AG04449 (cell line): ENCODE measurements at regions not wholly inside any gene's neighbourhood (a gene's known extent, or its start where the extent isn't known, plus 50 kb on each side); places are given as distances from the start of the nearest gene placed in this dataset.

Source experiments
- CTCF ChIA-PET: fragments of 350-600 bp; formaldehyde crosslinking; extraction: SDS; loops from one replicate; lab custom pipeline; 2021; ENCODE audit warnings: antibody characterized with exemption; lab: Yijun Ruan, JAX
- POLR2A ChIA-PET: fragments of 400-600, 350-600 bp; formaldehyde crosslinking; extraction: SDS; loops from one replicate; lab custom pipeline; 2020; ENCODE audit warnings: antibody characterized with exemption, inconsistent platforms; lab: Yijun Ruan, JAX
- DNase-seq: peaks from one replicate; pipeline ENCODE4 v3.0.0-alpha.2; 2010; ENCODE audit warnings: low read depth, low spot score
- H3K4me3 ChIP-seq: 2 replicates; pipeline ENCODE4 v1.5.1; 2011; ENCODE audit warnings: low read depth, mild to moderate bottlenecking, control low read depth, low read length
- CTCF ChIP-seq: IDR thresholded peaks from one replicate; pipeline ENCODE4 v1.5.1; 2011; ENCODE audit warnings: mild to moderate bottlenecking, moderate library complexity, low read length, control low read depth, inconsistent platforms; ENCODE audit not compliant: insufficient read depth; ENCODE audit errors: missing control alignments

- no peak for TF ChIP-seq CTCF
- no peak overlapping the region for H3K4me3 ChIP-seq
- ChIA-PET POLR2A (no interaction called here), CTCF (no interaction called here)
- no peak for DNase-seq
Observed at GRCh38 chr18:10398571-10398970, 55.9 kb upstream of the APCDD1 start.

- no peak for TF ChIP-seq CTCF
- POLR2A ChIA-PET = no interaction called here
- no peak overlapping the region for H3K4me3 ChIP-seq
- CTCF ChIA-PET = no interaction called here
- no peak for DNase-seq
Observed at GRCh38 chr18:10399465-10399864, 55.0 kb upstream of the APCDD1 start.

- H3K4me3 ChIP-seq = no peak overlapping the region
- no peak for DNase-seq
- ChIA-PET POLR2A (no interaction called here), CTCF (no interaction called here)
- no peak for TF ChIP-seq CTCF
Observed at GRCh38 chr18:10400534-10401307, 53.7 kb upstream of the APCDD1 start.

- ChIA-PET CTCF (no interaction called here), POLR2A (no interaction called here)
- no peak for DNase-seq
- no peak for TF ChIP-seq CTCF
- H3K4me3 ChIP-seq = no peak overlapping the region
Observed at GRCh38 chr18:10401521-10401920, 52.9 kb upstream of the APCDD1 start.

GRCh38 chr18:10401930-10402329 is 52.5 kb upstream of the APCDD1 start:
- CTCF ChIA-PET = no interaction called here
- no peak for DNase-seq
- POLR2A ChIA-PET = no interaction called here
- no peak overlapping the region for H3K4me3 ChIP-seq
- TF ChIP-seq CTCF = no peak

- TF ChIP-seq CTCF = no peak
- ChIA-PET CTCF (no interaction called here), POLR2A (no interaction called here)
- no peak for DNase-seq
- H3K4me3 ChIP-seq = no peak overlapping the region
Observed at GRCh38 chr18:10402871-10403559, 51.4 kb upstream of the APCDD1 start.
